GM21360 (cell line): ENCODE measurements at regions not wholly inside any gene's neighbourhood (a gene's known extent, or its start where the extent isn't known, plus 50 kb on each side); places are given as distances from the start of the nearest gene placed in this dataset.

Source experiments
- ATAC-seq: cut with Tn5 transposase; IDR thresholded peaks from one replicate; pipeline ENCODE4 v1.9.1; 2021; ENCODE audit warnings: mild to moderate bottlenecking, moderate library complexity; ENCODE audit not compliant: unreplicated experiment

GRCh38 chr1:209291715-209292114 is 291.8 kb upstream of the CAMK1G start:
- ATAC-seq: no peak

GRCh38 chr1:209302779-209303568 is 280.5 kb upstream of the CAMK1G start:
- ATAC-seq: no peak

GRCh38 chr1:209304166-209304565 is 279.3 kb upstream of the CAMK1G start:
- no peak for ATAC-seq

DNA sequence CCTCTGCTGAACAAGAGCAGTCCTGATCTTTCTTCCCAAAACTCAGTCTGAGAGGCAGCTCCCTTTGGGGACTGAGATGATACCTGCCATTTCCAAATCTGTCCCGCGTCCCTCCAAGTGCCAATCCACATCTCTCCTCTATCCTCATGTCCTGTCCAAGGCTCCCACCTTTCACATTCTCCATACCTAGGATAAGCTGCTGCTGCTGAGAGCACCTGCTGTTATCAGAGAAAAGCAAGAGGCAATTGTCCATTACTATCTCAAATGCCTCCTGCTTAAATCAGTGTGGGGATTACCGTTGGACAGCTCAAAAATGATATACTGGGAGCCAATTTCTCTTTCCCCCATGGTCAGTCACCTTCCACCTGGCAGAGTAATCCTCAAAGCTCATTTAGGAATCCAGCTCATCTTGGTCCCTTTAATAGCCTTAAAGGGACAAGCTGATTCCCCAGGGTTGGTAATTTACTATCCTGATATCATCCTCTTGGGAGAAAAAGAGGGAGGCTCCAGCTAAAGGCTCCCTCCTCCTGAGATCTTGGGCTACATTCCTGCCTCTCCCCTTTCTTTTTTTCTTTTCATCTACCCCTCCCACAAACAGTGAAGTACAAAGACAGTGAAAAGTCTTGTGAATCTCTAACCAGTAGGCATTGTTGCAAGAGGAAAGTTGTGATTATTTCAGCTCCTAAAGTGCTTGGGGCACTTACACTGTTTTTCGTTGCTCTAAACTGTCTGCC is 278.1 kb upstream of the CAMK1G start:
- ATAC-seq: no peak

DNA sequence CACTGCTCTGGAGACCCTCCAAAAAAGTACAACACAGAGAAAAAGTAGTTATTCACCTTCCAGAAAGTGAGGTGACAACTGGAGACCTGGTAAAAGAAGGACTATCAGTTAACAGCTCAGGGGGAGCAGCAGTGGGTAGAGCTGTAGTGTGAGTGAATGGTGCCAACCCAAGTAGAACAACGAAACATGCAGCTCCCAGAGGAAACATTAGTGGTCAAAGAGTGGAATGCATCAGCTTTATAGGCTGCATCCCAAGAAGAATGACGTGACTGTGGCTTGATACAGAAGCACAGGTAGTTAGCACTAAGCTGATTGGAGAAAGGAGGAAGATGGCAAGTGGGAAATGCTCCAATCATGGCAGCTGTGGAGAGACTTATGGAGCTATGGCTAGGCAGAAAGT is 275.7 kb upstream of the CAMK1G start:
- no peak for ATAC-seq

DNA sequence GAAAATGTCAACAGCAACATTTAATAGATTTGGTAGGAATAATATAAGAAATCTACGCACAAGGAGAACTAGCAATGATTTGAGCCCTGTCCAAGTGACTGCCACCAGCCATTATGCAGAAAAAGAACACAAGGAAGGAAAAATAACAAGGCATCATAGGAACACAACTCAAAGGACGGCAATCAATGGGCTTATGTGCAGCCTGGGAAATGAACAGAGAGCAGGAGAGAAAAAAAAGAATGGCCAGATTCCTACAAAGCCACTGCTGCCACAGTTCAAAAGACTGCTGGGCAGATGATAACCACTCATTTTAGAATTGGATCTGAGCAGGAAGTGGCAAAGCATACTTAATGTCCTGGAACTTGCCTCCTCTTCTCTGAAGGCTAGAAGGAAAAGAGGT is 274.3 kb upstream of the CAMK1G start:
- no peak for ATAC-seq

GRCh38 chr1:209311770-209312169 is 271.7 kb upstream of the CAMK1G start:
- ATAC-seq: no peak

- ATAC-seq: no peak
These were observed 266.6 kb upstream of the CAMK1G start for GRCh38 chr1:209316929-209317328.

- no peak for ATAC-seq
These were observed 265.1 kb upstream of the CAMK1G start for GRCh38 chr1:209318181-209319056.

DNA sequence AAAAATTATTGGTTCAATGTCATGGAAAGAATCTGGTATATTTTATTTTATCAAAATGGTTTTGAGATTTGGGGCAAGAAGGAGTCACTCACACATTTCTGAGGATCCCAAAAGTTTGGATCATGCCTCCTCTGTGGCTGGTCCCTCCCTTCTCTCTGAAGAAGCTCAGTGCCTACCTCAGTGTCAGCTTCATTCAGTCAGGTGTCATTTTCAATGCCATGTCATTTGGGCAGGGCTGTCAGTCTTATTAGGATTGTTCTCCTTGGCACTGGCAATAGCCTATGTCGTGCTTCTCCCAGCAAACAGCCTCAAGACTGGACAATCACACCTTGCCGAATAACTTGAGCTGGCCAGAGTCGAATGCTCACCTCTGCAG is 264.5 kb upstream of the CAMK1G start:
- ATAC-seq: no peak

DNA sequence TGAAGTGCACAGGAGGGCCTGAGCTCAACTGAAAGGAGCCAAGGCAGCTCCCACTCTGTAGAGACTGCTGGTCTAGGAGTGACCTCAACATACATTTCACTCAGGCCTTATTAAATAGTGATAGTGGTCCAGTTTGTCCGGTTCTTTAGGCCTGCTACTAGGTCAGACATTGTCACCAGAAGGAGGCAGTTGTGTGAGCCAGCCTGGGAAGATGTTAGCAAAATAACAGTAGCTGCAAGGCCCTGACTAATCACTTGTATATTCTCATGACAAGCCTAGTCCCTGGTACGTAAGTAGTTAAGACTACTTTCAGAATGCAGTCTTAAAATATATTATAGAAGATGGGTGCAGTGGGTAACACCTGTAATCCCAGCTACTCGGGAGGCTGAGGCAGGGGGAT is 264.0 kb upstream of the CAMK1G start:
- no peak for ATAC-seq

DNA sequence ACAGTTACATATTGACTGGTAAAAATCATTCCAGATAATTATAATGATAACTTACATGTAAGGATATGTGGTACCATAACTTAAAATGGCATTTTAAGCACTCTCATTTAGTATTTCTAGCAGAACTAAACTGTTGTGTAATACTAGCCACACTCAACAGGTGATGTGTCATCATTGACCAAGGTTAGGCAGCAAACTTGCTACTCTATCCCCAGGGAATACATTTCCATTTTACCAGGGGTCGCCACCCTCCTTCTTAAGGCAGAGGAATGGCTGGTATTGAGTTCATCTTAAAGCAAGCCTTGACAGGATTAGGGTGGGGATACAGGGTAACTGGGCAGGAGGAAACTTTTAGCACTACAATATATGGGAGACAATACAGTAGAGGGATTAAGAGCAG is 259.8 kb upstream of the CAMK1G start:
- no peak for ATAC-seq

- ATAC-seq: no peak
These were observed 258.3 kb upstream of the CAMK1G start for GRCh38 chr1:209324901-209325871.

- no peak for ATAC-seq
These were observed 257.4 kb upstream of the CAMK1G start for GRCh38 chr1:209326076-209326475.

- no peak for ATAC-seq
These were observed 256.7 kb upstream of the CAMK1G start for GRCh38 chr1:209326831-209327230.

DNA sequence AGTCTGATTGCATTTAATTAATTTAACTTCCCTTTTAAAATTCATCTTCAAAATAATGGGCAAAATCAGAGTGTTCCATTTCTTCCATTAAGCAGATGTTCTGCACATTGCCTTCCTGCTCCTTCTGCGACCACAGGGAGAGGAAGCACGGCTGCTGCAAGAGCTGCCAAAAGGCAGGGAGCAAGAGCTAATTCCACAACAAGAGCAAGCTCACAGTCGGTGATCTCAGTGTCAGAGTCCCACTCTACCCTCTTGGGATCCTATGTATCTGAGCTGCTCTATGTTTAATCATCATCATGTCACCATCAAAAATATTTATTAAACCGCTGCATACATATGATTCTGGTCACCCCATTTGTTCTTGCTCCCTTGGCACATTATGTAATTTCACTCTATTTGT is 255.3 kb upstream of the CAMK1G start:
- ATAC-seq: no peak

DNA sequence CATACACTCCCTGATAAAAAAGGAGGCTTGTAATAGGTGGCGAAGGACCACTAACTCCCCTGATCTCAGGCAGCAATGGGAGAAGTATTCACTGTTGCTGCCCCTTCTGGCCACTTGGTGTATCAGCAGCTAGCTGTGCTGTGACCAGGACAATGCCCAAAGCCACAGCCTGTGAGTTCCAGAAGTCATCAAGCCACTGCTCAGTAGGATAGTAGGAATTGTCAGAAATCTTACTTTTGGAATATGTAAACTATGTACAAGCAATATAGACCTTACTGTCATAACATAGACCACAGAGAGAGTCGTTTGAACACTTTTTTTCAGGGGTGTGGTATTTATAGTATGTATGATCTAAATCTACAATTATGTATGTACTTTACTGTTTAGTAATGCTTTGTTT is 248.3 kb upstream of the CAMK1G start:
- no peak for ATAC-seq

DNA sequence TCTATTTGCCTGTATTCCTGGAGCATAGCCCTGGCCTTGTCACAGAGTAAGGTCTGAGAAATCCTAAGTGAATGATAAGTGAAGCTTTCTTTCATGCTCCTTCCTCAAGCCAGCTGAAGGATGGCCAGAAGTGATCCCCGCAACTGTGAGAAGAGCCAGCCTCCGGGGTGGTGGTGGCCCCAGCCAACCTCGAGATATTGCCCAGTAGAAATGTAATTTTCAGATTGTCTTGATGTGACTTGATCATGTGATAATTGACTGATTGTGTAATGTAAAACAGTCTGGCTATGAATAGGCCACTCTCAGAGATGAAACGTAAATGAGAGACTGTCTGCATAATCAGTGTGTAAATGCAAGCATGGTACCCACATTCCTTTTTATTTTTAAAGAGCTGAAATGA is 242.4 kb upstream of the CAMK1G start:
- no peak for ATAC-seq

GRCh38 chr1:209341673-209342420 is 241.7 kb upstream of the CAMK1G start:
- ATAC-seq: no peak
